HEK293T (cell line): ENCODE measurements at regions not wholly inside any gene's neighbourhood (a gene's known extent, or its start where the extent isn't known, plus 50 kb on each side); places are given as distances from the start of the nearest gene placed in this dataset.
"Not testable (repeated sequence)": the region's sequence is repeated elsewhere in the genome, so short reads cannot be mapped to it uniquely, and the experiment has no call there.

Experiments used
- BHLHE40 ChIP-seq: fragments of 450-650 bp; IDR thresholded peaks from 2 replicates; pipeline ENCODE4 v1.6.1; 2016; ENCODE audit warnings: mild to moderate bottlenecking, moderate library complexity, borderline replicate concordance
- FOXM1 ChIP-seq: fragments of 450-650 bp; IDR thresholded peaks from 2 replicates; pipeline ENCODE4 v1.6.1; 2017; ENCODE audit warnings: mild to moderate bottlenecking, borderline replicate concordance
- SP1 ChIP-seq: fragments of 450-650 bp; IDR thresholded peaks from 2 replicates; pipeline ENCODE4 v1.6.1; 2017

- TF ChIP-seq BHLHE40, FOXM1, SP1: not testable (repeated sequence)
These were observed 224.5 kb upstream of the PLGLB1 start for GRCh38 chr2:87246066-87246717.
